ENCODE measurements at regions not wholly inside any gene's neighbourhood (a gene's known extent, or its start where the extent isn't known, plus 50 kb on each side); places are given as distances from the start of the nearest gene placed in this dataset.

- DNase-seq = no peak
- H3K27me3 Mint-ChIP-seq = peaks cover 0 to 6% (median 0%) of the 10 kb centered on the region in 3 donors
- H3K36me3 Mint-ChIP-seq = no peaks in the 10 kb centered on the region
- H3K9me3 Mint-ChIP-seq = peaks cover 0 to 5% (median 0%) of the 10 kb centered on the region in 7 donors
- H3K4me3 Mint-ChIP-seq = no peak overlapping the region
- ATAC-seq (ENCODE audit: low read depth in 2 of 2) = no peak
- no peaks in the 10 kb centered on the region for H3K4me1 Mint-ChIP-seq
- H3K27ac Mint-ChIP-seq = no peak overlapping the region
Observed at GRCh38 chr3:177753451-177754155, 556.3 kb upstream of the TBL1XR1 start.

DNA sequence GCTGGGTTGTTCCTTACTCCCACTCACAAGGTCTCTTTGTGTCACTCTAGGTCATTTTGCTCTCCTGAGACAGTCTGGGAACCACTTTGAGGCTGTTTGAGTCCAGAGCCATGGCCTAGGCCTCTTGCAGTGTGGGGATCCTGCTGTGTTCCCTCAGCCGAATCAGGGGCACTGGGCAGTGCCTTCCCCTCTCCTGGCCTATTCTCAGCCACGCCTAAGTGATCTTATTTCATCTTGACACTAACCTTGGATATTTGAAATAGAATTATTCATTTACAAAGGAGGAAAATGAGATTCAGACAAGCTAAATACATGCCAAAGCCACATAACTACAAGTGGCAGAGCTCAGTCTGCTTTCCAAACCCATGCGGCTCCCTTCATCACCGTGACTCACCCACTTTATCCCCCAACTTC, 557.2 kb upstream of the TBL1XR1 start:
- no peak for ATAC-seq (ENCODE audit: low read depth in 2 of 2)
- no peaks in the 10 kb centered on the region for H3K4me1 Mint-ChIP-seq
- peaks cover 0 to 6% (median 0%) of the 10 kb centered on the region in 3 donors for H3K27me3 Mint-ChIP-seq
- no peaks in the 10 kb centered on the region for H3K36me3 Mint-ChIP-seq
- H3K4me3 Mint-ChIP-seq = no peak overlapping the region
- H3K9me3 Mint-ChIP-seq = peaks cover 0 to 5% (median 0%) of the 10 kb centered on the region in 7 donors
- no peak overlapping the region for H3K27ac Mint-ChIP-seq
- no peak for DNase-seq

DNA sequence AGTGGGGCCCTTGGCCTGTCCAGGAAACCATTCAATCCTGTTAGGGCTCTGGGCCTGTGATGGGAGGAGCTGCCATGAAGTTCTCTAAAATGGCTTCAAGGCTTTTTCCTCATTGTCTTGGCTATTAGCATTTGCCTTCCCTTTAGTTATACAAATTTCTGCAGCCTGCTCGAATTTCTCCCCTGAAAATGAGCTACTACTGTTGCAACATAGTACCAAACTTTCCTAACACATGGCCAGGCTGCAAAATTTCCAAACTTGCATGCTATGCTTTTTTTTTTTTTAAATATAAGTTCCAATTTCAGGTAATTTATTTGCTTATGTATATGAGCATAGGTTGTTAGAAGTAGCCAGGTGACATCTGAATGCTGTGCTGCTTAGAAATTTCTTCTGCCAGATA, 560.8 kb upstream of the TBL1XR1 start:
- Mint-ChIP-seq H3K9me3 (peaks cover 0 to 9% (median 0%) of the 10 kb centered on the region in 7 donors), H3K4me1 (peaks cover 0 to 3% (median 3%) of the 10 kb centered on the region in 3 donors), H3K4me3 (no peak overlapping the region), H3K27me3 (peaks cover 0 to 8% (median 6%) of the 10 kb centered on the region in 3 donors), H3K27ac (no peak overlapping the region), H3K36me3 (peaks cover 0 to 6% of the 10 kb centered on the region in 2 donors)
- DNase-seq (no peak), ATAC-seq (ENCODE audit: low read depth in 2 of 2) (no peak)

- Mint-ChIP-seq H3K4me3 (no peak overlapping the region), H3K36me3 (peaks cover 0 to 6% of the 10 kb centered on the region in 2 donors), H3K27ac (no peak overlapping the region), H3K27me3 (peaks cover 0 to 8% (median 6%) of the 10 kb centered on the region in 3 donors), H3K9me3 (peaks cover 0 to 9% (median 0%) of the 10 kb centered on the region in 7 donors), H3K4me1 (peaks cover 0 to 14% (median 9%) of the 10 kb centered on the region in 3 donors)
- ATAC-seq (ENCODE audit: low read depth in 2 of 2) (no peak), DNase-seq (no peak)
Observed at GRCh38 chr3:177760803-177761202, 563.5 kb upstream of the TBL1XR1 start.

- Mint-ChIP-seq H3K4me3 (no peak overlapping the region), H3K27ac (no peak overlapping the region), H3K9me3 (peaks cover 4 to 20% (median 13%) of the 10 kb centered on the region in 7 donors), H3K36me3 (peaks cover 4 to 22% of the 10 kb centered on the region in 2 donors), H3K27me3 (peaks cover 0 to 8% (median 0%) of the 10 kb centered on the region in 3 donors), H3K4me1 (peaks cover 0 to 14% (median 9%) of the 10 kb centered on the region in 3 donors)
- DNase-seq (no peak), ATAC-seq (ENCODE audit: low read depth in 2 of 2) (no peak)
Observed at GRCh38 chr3:177764377-177764912, 567.2 kb upstream of the TBL1XR1 start.

GRCh38 chr3:177764933-177765332, 567.7 kb upstream of the TBL1XR1 start:
- H3K27me3 Mint-ChIP-seq = peaks cover 0 to 8% (median 0%) of the 10 kb centered on the region in 3 donors
- no peak overlapping the region for H3K4me3 Mint-ChIP-seq
- peaks cover 4 to 26% of the 10 kb centered on the region in 2 donors for H3K36me3 Mint-ChIP-seq
- no peak for DNase-seq
- H3K27ac Mint-ChIP-seq = no peak overlapping the region
- no peak for ATAC-seq (ENCODE audit: low read depth in 2 of 2)
- H3K9me3 Mint-ChIP-seq = peaks cover 4 to 23% (median 16%) of the 10 kb centered on the region in 7 donors
- peaks cover 0 to 14% (median 9%) of the 10 kb centered on the region in 3 donors for H3K4me1 Mint-ChIP-seq

DNA sequence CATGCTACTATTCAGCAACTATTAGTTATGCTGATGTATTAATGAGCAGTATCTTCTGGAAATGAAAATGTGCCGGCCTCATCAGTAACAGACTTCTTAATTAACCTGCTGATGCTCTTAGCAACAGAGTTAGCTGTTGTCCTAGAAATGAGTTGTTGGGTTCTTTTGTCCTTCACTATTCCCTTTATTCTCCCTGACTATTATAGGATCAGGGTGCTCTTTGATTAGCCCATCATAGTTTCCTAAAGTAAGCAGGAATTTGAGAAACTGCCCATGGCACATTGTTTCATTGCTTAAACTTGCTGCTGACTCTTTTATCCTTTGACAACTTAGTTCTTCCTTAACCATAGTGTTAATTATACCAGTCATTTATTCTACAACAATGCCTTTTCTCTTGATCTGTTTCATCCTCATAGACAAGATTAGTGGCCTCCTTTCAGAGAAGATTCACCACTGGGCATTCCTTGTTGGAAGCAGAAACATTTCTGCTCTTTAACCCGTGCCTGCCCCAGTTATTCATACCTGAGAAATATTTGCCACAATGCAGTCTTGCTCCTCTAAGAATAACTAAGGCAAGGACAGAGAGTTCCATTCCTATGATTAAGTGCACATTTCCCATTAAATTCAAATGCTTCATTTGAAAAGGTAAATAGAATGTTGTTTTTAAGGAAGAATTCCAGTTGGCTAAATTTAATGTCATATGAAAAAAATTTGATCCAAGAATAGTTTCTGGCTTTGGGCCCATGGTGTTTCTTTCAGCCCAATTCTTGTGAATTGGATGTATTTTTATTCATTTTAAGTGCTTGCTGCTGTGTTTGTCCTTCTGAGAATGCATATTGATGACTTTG, 573.3 kb upstream of the TBL1XR1 start:
- Mint-ChIP-seq H3K4me3 (no peak overlapping the region), H3K36me3 (peaks cover 4 to 20% of the 10 kb centered on the region in 2 donors), H3K9me3 (peaks cover 4 to 23% (median 13%) of the 10 kb centered on the region in 7 donors), H3K27ac (no peak overlapping the region), H3K4me1 (peaks cover 13 to 22% (median 18%) of the 10 kb centered on the region in 3 donors), H3K27me3 (no peaks in the 10 kb centered on the region)
- no peak for ATAC-seq (ENCODE audit: low read depth in 2 of 2)
- no peak for DNase-seq

GRCh38 chr3:177771780-177772179, 574.5 kb upstream of the TBL1XR1 start:
- H3K9me3 Mint-ChIP-seq = peaks cover 4 to 23% (median 13%) of the 10 kb centered on the region in 7 donors
- ATAC-seq (ENCODE audit: low read depth in 2 of 2) (no peak), DNase-seq (no peak)
- H3K36me3 Mint-ChIP-seq = peaks cover 4 to 20% of the 10 kb centered on the region in 2 donors
- no peak overlapping the region for H3K4me3 Mint-ChIP-seq
- H3K27ac Mint-ChIP-seq = no peak overlapping the region
- no peaks in the 10 kb centered on the region for H3K27me3 Mint-ChIP-seq
- H3K4me1 Mint-ChIP-seq = peaks cover 13 to 22% (median 17%) of the 10 kb centered on the region in 3 donors

DNA sequence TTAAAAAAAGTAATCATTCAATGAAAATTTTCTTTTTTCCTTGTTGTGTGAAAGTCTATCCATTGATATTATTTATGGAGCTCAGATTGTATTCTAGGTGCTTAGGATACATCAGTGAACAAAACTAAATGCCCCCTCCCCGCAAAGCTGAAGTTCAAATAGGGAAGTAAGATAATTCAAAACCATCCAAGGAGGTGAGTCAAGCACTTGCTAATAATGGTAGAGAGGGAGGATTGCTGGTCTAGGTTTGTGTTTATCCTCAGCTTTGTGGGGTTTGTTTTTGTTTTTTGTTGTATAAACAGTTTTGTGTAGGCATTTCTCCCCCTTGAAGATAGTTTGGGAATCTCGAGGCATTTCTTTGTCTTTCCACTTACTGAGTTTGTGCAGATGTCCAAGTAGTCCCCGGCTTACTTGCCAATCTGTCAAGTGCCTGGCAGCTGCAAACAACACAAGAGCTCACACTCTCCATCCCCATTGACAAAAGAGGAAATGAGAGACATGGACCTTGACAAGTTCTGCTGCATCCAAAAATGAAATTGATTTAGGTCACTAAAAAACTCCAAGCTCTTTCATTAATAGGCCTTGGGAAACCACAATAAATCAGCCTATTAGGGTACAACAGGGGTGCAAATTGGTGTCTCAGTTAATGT, 575.8 kb upstream of the TBL1XR1 start:
- ATAC-seq (ENCODE audit: low read depth in 2 of 2) (peak; percentile 82 to 91), DNase-seq (peak; percentile 31)
- peak overlapping the region in 3 of 6 donors; percentile 0 to 51 (median 18) for H3K27ac Mint-ChIP-seq

GRCh38 chr3:177773717-177774116, 576.4 kb upstream of the TBL1XR1 start:
- H3K4me3 Mint-ChIP-seq = no peak overlapping the region
- H3K9me3 Mint-ChIP-seq = peaks cover 0 to 11% (median 6%) of the 10 kb centered on the region in 7 donors
- no peak for DNase-seq
- peaks cover 0 to 11% of the 10 kb centered on the region in 2 donors for H3K36me3 Mint-ChIP-seq
- ATAC-seq (ENCODE audit: low read depth in 2 of 2) = no peak
- no peaks in the 10 kb centered on the region for H3K27me3 Mint-ChIP-seq
- H3K4me1 Mint-ChIP-seq = peaks cover 20 to 32% (median 25%) of the 10 kb centered on the region in 3 donors
- H3K27ac Mint-ChIP-seq = peak overlapping the region in 2 of 6 donors; percentile 27 to 51

More for the DNA sequence above, 575.8 kb upstream of the TBL1XR1 start:
- no peaks in the 10 kb centered on the region for H3K27me3 Mint-ChIP-seq
- no peak overlapping the region for H3K4me3 Mint-ChIP-seq
- peaks cover 2 to 16% of the 10 kb centered on the region in 2 donors for H3K36me3 Mint-ChIP-seq
- H3K9me3 Mint-ChIP-seq = peaks cover 2 to 15% (median 9%) of the 10 kb centered on the region in 7 donors
- peaks cover 17 to 27% (median 18%) of the 10 kb centered on the region in 3 donors for H3K4me1 Mint-ChIP-seq

GRCh38 chr3:177776661-177777101, 579.4 kb upstream of the TBL1XR1 start:
- peaks cover 21 to 36% (median 26%) of the 10 kb centered on the region in 3 donors for H3K4me1 Mint-ChIP-seq
- DNase-seq (no peak), ATAC-seq (ENCODE audit: low read depth in 2 of 2) (no peak)
- H3K27ac Mint-ChIP-seq = no peak overlapping the region
- H3K4me3 Mint-ChIP-seq = no peak overlapping the region
- H3K27me3 Mint-ChIP-seq = no peaks in the 10 kb centered on the region
- no peaks in the 10 kb centered on the region for H3K9me3 Mint-ChIP-seq
- H3K36me3 Mint-ChIP-seq = no peaks in the 10 kb centered on the region

- H3K9me3 Mint-ChIP-seq = no peaks in the 10 kb centered on the region
- no peaks in the 10 kb centered on the region for H3K27me3 Mint-ChIP-seq
- H3K36me3 Mint-ChIP-seq = no peaks in the 10 kb centered on the region
- peak; percentile 41 to 46 for ATAC-seq (ENCODE audit: low read depth in 2 of 2)
- peak; percentile 11 for DNase-seq
- H3K4me3 Mint-ChIP-seq = no peak overlapping the region
- peaks cover 17 to 31% (median 24%) of the 10 kb centered on the region in 3 donors for H3K4me1 Mint-ChIP-seq
- peak overlapping the region in 1 of 6 donors; percentile 21 for H3K27ac Mint-ChIP-seq
Observed at GRCh38 chr3:177777699-177778098, 580.4 kb upstream of the TBL1XR1 start.

GRCh38 chr3:177778633-177779032, 581.4 kb upstream of the TBL1XR1 start:
- H3K36me3 Mint-ChIP-seq = no peaks in the 10 kb centered on the region
- no peak for ATAC-seq (ENCODE audit: low read depth in 2 of 2)
- H3K4me1 Mint-ChIP-seq = peaks cover 8 to 22% (median 15%) of the 10 kb centered on the region in 3 donors
- no peak for DNase-seq
- H3K9me3 Mint-ChIP-seq = no peaks in the 10 kb centered on the region
- no peaks in the 10 kb centered on the region for H3K27me3 Mint-ChIP-seq
- H3K27ac Mint-ChIP-seq = peak overlapping the region in 1 of 6 donors; percentile 33
- H3K4me3 Mint-ChIP-seq = no peak overlapping the region

All from naive B cell (primary cell).